ENCODE measurements at regions not wholly inside any gene's neighbourhood (a gene's known extent, or its start where the extent isn't known, plus 50 kb on each side); places are given as distances from the start of the nearest gene placed in this dataset.
"Not testable (repeated sequence)": the region's sequence is repeated elsewhere in the genome, so short reads cannot be mapped to it uniquely, and the experiment has no call there.

- Histone ChIP-seq H3K4me1 (ENCODE audit: insufficient read depth, low read length, poor library complexity, severe bottlenecking) (no peaks in the 10 kb centered on the region), H3K36me3 (ENCODE audit: insufficient read depth, low read length) (no peaks in the 10 kb centered on the region), H3K9ac (ENCODE audit: low read depth, low read length, poor library complexity, severe bottlenecking) (no peak overlapping the region), H2AFZ (ENCODE audit: low read length) (no peak overlapping the region), H3F3A (ENCODE audit: low read depth) (no peaks in the 10 kb centered on the region), H3K4me3 (ENCODE audit: low read length, poor library complexity, severe bottlenecking) (no peak overlapping the region), H3K27me3 (ENCODE audit: insufficient read depth, low read length, poor library complexity, severe bottlenecking) (no peaks in the 10 kb centered on the region), H3K9me3 (ENCODE audit: insufficient read depth, low read depth, low read length) (no peaks in the 10 kb centered on the region), H3K79me2 (ENCODE audit: insufficient read depth, low read length) (no peaks in the 10 kb centered on the region), H3K4me2 (ENCODE audit: low read depth, low read length, poor library complexity, severe bottlenecking) (no peak overlapping the region), H3K9me2 (replicated peaks; ENCODE audit: low read depth, low read length) (no peaks in the 10 kb centered on the region), H4K20me1 (ENCODE audit: insufficient read depth, low read length, poor library complexity, severe bottlenecking) (no peaks in the 10 kb centered on the region)
- TF ChIP-seq CTCF (conservative IDR thresholded peaks at IDR 0.05; ENCODE audit: low read length) (no peak), EZH2phosphoT487 (IDR thresholded peaks at IDR 0.05; ENCODE audit: borderline replicate concordance) (no peak)
Observed at GRCh38 chr12:112711026-112711425, 80.5 kb upstream of the RPH3A start.

GRCh38 chr12:112711507-112711906, 80.0 kb upstream of the RPH3A start:
- Histone ChIP-seq H3K4me1 (ENCODE audit: insufficient read depth, low read length, poor library complexity, severe bottlenecking) (no peaks in the 10 kb centered on the region), H3K27me3 (ENCODE audit: insufficient read depth, low read length, poor library complexity, severe bottlenecking) (no peaks in the 10 kb centered on the region), H4K20me1 (ENCODE audit: insufficient read depth, low read length, poor library complexity, severe bottlenecking) (no peaks in the 10 kb centered on the region), H3K79me2 (ENCODE audit: insufficient read depth, low read length) (no peaks in the 10 kb centered on the region), H3K9ac (ENCODE audit: low read depth, low read length, poor library complexity, severe bottlenecking) (no peak overlapping the region), H3K36me3 (ENCODE audit: insufficient read depth, low read length) (no peaks in the 10 kb centered on the region), H3K9me3 (ENCODE audit: insufficient read depth, low read depth, low read length) (no peaks in the 10 kb centered on the region), H2AFZ (ENCODE audit: low read length) (no peak overlapping the region), H3K9me2 (replicated peaks; ENCODE audit: low read depth, low read length) (no peaks in the 10 kb centered on the region), H3K4me3 (ENCODE audit: low read length, poor library complexity, severe bottlenecking) (no peak overlapping the region), H3K4me2 (ENCODE audit: low read depth, low read length, poor library complexity, severe bottlenecking) (no peak overlapping the region), H3F3A (ENCODE audit: low read depth) (no peaks in the 10 kb centered on the region)
- TF ChIP-seq EZH2phosphoT487 (IDR thresholded peaks at IDR 0.05; ENCODE audit: borderline replicate concordance): no peak
- no peak for TF ChIP-seq CTCF (conservative IDR thresholded peaks at IDR 0.05; ENCODE audit: low read length)

- not testable (repeated sequence) for H3K79me2 ChIP-seq (ENCODE audit: insufficient read depth, low read length); H3K36me3 ChIP-seq (ENCODE audit: insufficient read depth, low read length); H3K9me2 ChIP-seq (replicated peaks; ENCODE audit: low read depth, low read length); H4K20me1 ChIP-seq (ENCODE audit: insufficient read depth, low read length, poor library complexity, severe bottlenecking); H3K9me3 ChIP-seq (ENCODE audit: insufficient read depth, low read depth, low read length); H3K4me2 ChIP-seq (ENCODE audit: low read depth, low read length, poor library complexity, severe bottlenecking); H3F3A ChIP-seq (ENCODE audit: low read depth); H3K27me3 ChIP-seq (ENCODE audit: insufficient read depth, low read length, poor library complexity, severe bottlenecking); H3K4me3 ChIP-seq (ENCODE audit: low read length, poor library complexity, severe bottlenecking); H3K4me1 ChIP-seq (ENCODE audit: insufficient read depth, low read length, poor library complexity, severe bottlenecking); H3K9ac ChIP-seq (ENCODE audit: low read depth, low read length, poor library complexity, severe bottlenecking); H2AFZ ChIP-seq (ENCODE audit: low read length)
Observed at GRCh38 chr12:112712751-112713150, 78.8 kb upstream of the RPH3A start.

DNA sequence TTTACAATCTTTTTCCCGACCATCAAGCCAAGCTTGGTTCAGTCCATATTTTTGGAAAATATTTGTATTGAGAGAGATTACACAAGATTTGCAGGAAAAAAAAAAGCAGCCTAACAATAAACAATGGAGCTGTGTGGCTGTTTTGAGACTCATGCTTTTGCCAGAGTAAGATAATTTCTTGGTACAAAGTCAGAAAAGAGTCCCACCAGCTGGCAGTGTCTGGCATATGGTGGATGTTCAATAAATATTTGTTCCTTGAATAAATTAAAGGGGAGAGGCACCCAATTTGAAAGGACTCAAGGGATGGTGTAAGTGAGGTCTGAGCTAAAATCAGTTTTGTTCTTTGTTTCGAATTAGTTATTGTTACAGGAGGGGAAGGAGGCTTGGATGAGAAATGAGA, 78.1 kb upstream of the RPH3A start:
- Histone ChIP-seq H3K27me3 (ENCODE audit: insufficient read depth, low read length, poor library complexity, severe bottlenecking) (no peaks in the 10 kb centered on the region), H3K4me2 (ENCODE audit: low read depth, low read length, poor library complexity, severe bottlenecking) (no peak overlapping the region), H3K9me2 (replicated peaks; ENCODE audit: low read depth, low read length) (no peaks in the 10 kb centered on the region), H3K9ac (ENCODE audit: low read depth, low read length, poor library complexity, severe bottlenecking) (no peak overlapping the region), H4K20me1 (ENCODE audit: insufficient read depth, low read length, poor library complexity, severe bottlenecking) (no peaks in the 10 kb centered on the region), H3K9me3 (ENCODE audit: insufficient read depth, low read depth, low read length) (no peaks in the 10 kb centered on the region), H3K4me3 (ENCODE audit: low read length, poor library complexity, severe bottlenecking) (no peak overlapping the region), H2AFZ (ENCODE audit: low read length) (no peak overlapping the region), H3F3A (ENCODE audit: low read depth) (no peaks in the 10 kb centered on the region), H3K79me2 (ENCODE audit: insufficient read depth, low read length) (no peaks in the 10 kb centered on the region), H3K36me3 (ENCODE audit: insufficient read depth, low read length) (no peaks in the 10 kb centered on the region), H3K4me1 (ENCODE audit: insufficient read depth, low read length, poor library complexity, severe bottlenecking) (no peaks in the 10 kb centered on the region)
- TF ChIP-seq EZH2phosphoT487 (IDR thresholded peaks at IDR 0.05; ENCODE audit: borderline replicate concordance) (no peak), CTCF (conservative IDR thresholded peaks at IDR 0.05; ENCODE audit: low read length) (no peak)
